Neuronal stem cell (in vitro differentiated cells): ENCODE measurements at regions not wholly inside any gene's neighbourhood (a gene's known extent, or its start where the extent isn't known, plus 50 kb on each side); places are given as distances from the start of the nearest gene placed in this dataset.

Experiments
- DNase-seq: peaks from one replicate; pipeline ENCODE4 v3.0.0-alpha.2; 2013; ENCODE audit warnings: low spot score
- H2AFZ ChIP-seq: one replicate; pipeline ENCODE4 v1.6.1; 2013; ENCODE audit warnings: mild to moderate bottlenecking, low read length, inconsistent platforms
- H2AK5ac ChIP-seq: 2 replicates; pipeline ENCODE4 v1.6.1; 2013; ENCODE audit warnings: low read depth, mild to moderate bottlenecking, inconsistent platforms, low read length, moderate library complexity, mixed read lengths
- H2BK120ac ChIP-seq: 2 replicates; pipeline ENCODE4 v1.6.1; 2013; ENCODE audit warnings: low read depth, mild to moderate bottlenecking, inconsistent platforms, low read length, moderate library complexity, mixed read lengths
- H2BK12ac ChIP-seq: one replicate; pipeline ENCODE4 v1.6.1; 2013; ENCODE audit warnings: low read length, inconsistent platforms
- H2BK15ac ChIP-seq: 2 replicates; pipeline ENCODE4 v1.6.1; 2013; ENCODE audit warnings: mild to moderate bottlenecking, low read length, inconsistent platforms, mixed read lengths
- H2BK5ac ChIP-seq: one replicate; pipeline ENCODE4 v1.6.1; 2013; ENCODE audit warnings: inconsistent platforms, mild to moderate bottlenecking, low read length, moderate library complexity
- H3K14ac ChIP-seq: one replicate; pipeline ENCODE4 v1.6.1; 2013; ENCODE audit warnings: low read length, inconsistent platforms
- H3K18ac ChIP-seq: 2 replicates; pipeline ENCODE4 v1.6.1; 2013; ENCODE audit warnings: low read length, inconsistent platforms
- H3K23ac ChIP-seq: 2 replicates; pipeline ENCODE4 v1.6.1; 2013; ENCODE audit warnings: low read depth, mild to moderate bottlenecking, mixed read lengths, low read length, inconsistent platforms; ENCODE audit not compliant: poor library complexity
- H3K27ac ChIP-seq: replicated peaks from 3 replicates; pipeline ENCODE4 v1.5.1; 2013; ENCODE audit warnings: low read length, inconsistent platforms
- H3K27me3 ChIP-seq, 3 experiments: 2 replicates each; pipeline ENCODE4 v1.6.1; 2013; ENCODE audit warnings: low read length in 3 of 3, mild to moderate bottlenecking in 2 of 3, inconsistent platforms in 1 of 3, low read depth in 1 of 3, mixed read lengths in 1 of 3, moderate library complexity in 1 of 3; ENCODE audit not compliant: control insufficient read depth in 3 of 3, insufficient read depth in 3 of 3
- H3K36me3 ChIP-seq, 2 donors: replicated peaks in 1 of 2; 2 replicates each; pipeline ENCODE4 v1.6.1; 2013; ENCODE audit warnings: low read length in 2 of 2; ENCODE audit not compliant: control insufficient read depth in 2 of 2, insufficient read depth in 2 of 2
- H3K4ac ChIP-seq: 2 replicates; pipeline ENCODE4 v1.6.1; 2013; ENCODE audit warnings: inconsistent platforms, mild to moderate bottlenecking, low read length, moderate library complexity
- H3K4me1 ChIP-seq, 2 donors: 1 replicate in 1 of 2; 2 replicates in 1 of 2; pipeline ENCODE4 v1.6.1; 2013; ENCODE audit warnings: low read length in 2 of 2, low read depth in 1 of 2; ENCODE audit not compliant: control insufficient read depth in 2 of 2, insufficient read depth in 1 of 2
- H3K4me2 ChIP-seq: one replicate; pipeline ENCODE4 v1.6.1; 2013; ENCODE audit warnings: mild to moderate bottlenecking, low read length, inconsistent platforms; ENCODE audit not compliant: insufficient read depth, poor library complexity, severe bottlenecking
- H3K4me3 ChIP-seq, 2 donors: 2 replicates each; pipeline ENCODE4 v1.5.1; 2013; ENCODE audit warnings: low read length in 2 of 2, mild to moderate bottlenecking in 2 of 2, inconsistent platforms in 1 of 2, moderate library complexity in 1 of 2
- H3K79me1 ChIP-seq: one replicate; pipeline ENCODE4 v1.6.1; 2013; ENCODE audit warnings: low read depth, mild to moderate bottlenecking, inconsistent platforms, low read length, moderate library complexity
- H3K9ac ChIP-seq: one replicate; pipeline ENCODE4 v1.6.1; 2013; ENCODE audit warnings: mild to moderate bottlenecking, low read depth, low read length, inconsistent platforms; ENCODE audit not compliant: poor library complexity
- H3K9me3 ChIP-seq, 2 donors: replicated peaks in 1 of 2; 2 replicates each; pipeline versions ENCODE3 to v1.6.1; 2013; ENCODE audit warnings: low read length in 2 of 2, mild to moderate bottlenecking in 2 of 2, inconsistent platforms in 1 of 2, low read depth in 1 of 2, mixed read lengths in 1 of 2, moderate library complexity in 1 of 2; ENCODE audit not compliant: control insufficient read depth in 2 of 2, insufficient read depth in 1 of 2
- H4K8ac ChIP-seq: one replicate; pipeline ENCODE4 v1.6.1; 2013; ENCODE audit warnings: low read depth, mild to moderate bottlenecking, inconsistent platforms, low read length, moderate library complexity
- H4K91ac ChIP-seq: one replicate; pipeline ENCODE4 v1.6.1; 2013; ENCODE audit warnings: low read length, low read depth, mild to moderate bottlenecking, inconsistent platforms; ENCODE audit not compliant: poor library complexity
- WGBS, 2 donors: extraction: QIAGEN DNeasy Blood & Tissue Kit; methylation state at CpG; one replicate each; pipeline ENCODE4 v1.1.7; 2013; ENCODE audit warnings: missing lambda C conversion rate in 2 of 2, mixed read lengths in 1 of 2; ENCODE audit not compliant: insufficient read length in 2 of 2, insufficient replicate concordance in 1 of 2; ENCODE audit errors: extremely low coverage in 2 of 2; 5-methylcytosine and 5-hydroxymethylcytosine counted together

- Histone ChIP-seq H2BK15ac (no peak overlapping the region), H3K4me3 (no peak overlapping the region), H3K27ac (no peak overlapping the region), H3K23ac (no peak overlapping the region), H3K4me2 (no peak overlapping the region), H3K18ac (no peak overlapping the region), H3K9me3 (no peaks in the 10 kb centered on the region), H2AFZ (no peak overlapping the region), H3K9ac (no peak overlapping the region), H2BK5ac (no peak overlapping the region), H3K4me1 (no peaks in the 10 kb centered on the region), H3K4ac (no peak overlapping the region), H4K91ac (no peak overlapping the region), H3K27me3 (no peaks in the 10 kb centered on the region), H3K14ac (no peak overlapping the region), H2BK120ac (no peak overlapping the region), H4K8ac (no peak overlapping the region), H2AK5ac (no peak overlapping the region), H3K36me3 (no peaks in the 10 kb centered on the region), H2BK12ac (no peak overlapping the region), H3K79me1 (no peaks in the 10 kb centered on the region)
- DNase-seq = no peak
- no CpG with 5 or more reads among the region's 1 CpG for WGBS, 2 donors
Observed at GRCh38 chr12:61916831-61917230, 343.4 kb upstream of the USP15 start.

GRCh38 chr12:61919686-61920085 lies 340.5 kb upstream of the USP15 start:
- Histone ChIP-seq H2BK120ac (no peak overlapping the region), H3K27ac (no peak overlapping the region), H3K79me1 (no peaks in the 10 kb centered on the region), H3K27me3 (no peaks in the 10 kb centered on the region), H3K36me3 (peaks cover 0 to 1% of the 10 kb centered on the region in 2 donors), H4K8ac (no peak overlapping the region), H3K4me1 (no peaks in the 10 kb centered on the region), H3K9ac (no peak overlapping the region), H3K23ac (no peak overlapping the region), H2BK5ac (no peak overlapping the region), H3K4me2 (no peak overlapping the region), H4K91ac (no peak overlapping the region), H2AK5ac (no peak overlapping the region), H3K18ac (no peak overlapping the region), H3K9me3 (no peaks in the 10 kb centered on the region), H2AFZ (no peak overlapping the region), H3K4me3 (no peak overlapping the region), H3K4ac (no peak overlapping the region), H3K14ac (no peak overlapping the region), H2BK12ac (no peak overlapping the region), H2BK15ac (no peak overlapping the region)
- no peak for DNase-seq
- whole genome bisulfite sequencing, 2 donors = no CpG with 5 or more reads among the region's 1 CpG

- no peaks in the 10 kb centered on the region for H3K4me1 ChIP-seq
- no peak overlapping the region for H4K8ac ChIP-seq
- H4K91ac ChIP-seq = no peak overlapping the region
- H3K4me2 ChIP-seq = no peak overlapping the region
- H3K23ac ChIP-seq = no peak overlapping the region
- no CpG with 5 or more reads among the region's 1 CpG for WGBS, 2 donors
- H2BK12ac ChIP-seq = no peak overlapping the region
- H3K4me3 ChIP-seq = no peak overlapping the region
- no peaks in the 10 kb centered on the region for H3K9me3 ChIP-seq
- no peak overlapping the region for H2BK5ac ChIP-seq
- no peak overlapping the region for H3K9ac ChIP-seq
- no peak overlapping the region for H2AFZ ChIP-seq
- H3K36me3 ChIP-seq = peaks cover 0 to 1% of the 10 kb centered on the region in 2 donors
- no peaks in the 10 kb centered on the region for H3K27me3 ChIP-seq
- no peak overlapping the region for H2BK120ac ChIP-seq
- H2AK5ac ChIP-seq = no peak overlapping the region
- H3K27ac ChIP-seq = no peak overlapping the region
- H3K79me1 ChIP-seq = no peaks in the 10 kb centered on the region
- DNase-seq = no peak
- H2BK15ac ChIP-seq = no peak overlapping the region
- H3K4ac ChIP-seq = no peak overlapping the region
- no peak overlapping the region for H3K18ac ChIP-seq
- H3K14ac ChIP-seq = no peak overlapping the region
Observed at GRCh38 chr12:61920230-61920629, 340.0 kb upstream of the USP15 start.

- no peak overlapping the region for H2AFZ ChIP-seq
- WGBS, 2 donors = no CpG with 5 or more reads among the region's 3 CpGs
- H3K14ac ChIP-seq = no peak overlapping the region
- H3K18ac ChIP-seq = no peak overlapping the region
- no peaks in the 10 kb centered on the region for H3K79me1 ChIP-seq
- H2AK5ac ChIP-seq = no peak overlapping the region
- H3K9ac ChIP-seq = no peak overlapping the region
- no peak overlapping the region for H2BK5ac ChIP-seq
- H3K4me1 ChIP-seq = no peaks in the 10 kb centered on the region
- no peak overlapping the region for H3K23ac ChIP-seq
- H2BK15ac ChIP-seq = no peak overlapping the region
- H3K9me3 ChIP-seq = no peaks in the 10 kb centered on the region
- DNase-seq = no peak
- no peak overlapping the region for H3K4ac ChIP-seq
- H4K91ac ChIP-seq = no peak overlapping the region
- no peak overlapping the region for H3K27ac ChIP-seq
- H3K36me3 ChIP-seq = peaks cover 0 to 1% of the 10 kb centered on the region in 2 donors
- H2BK120ac ChIP-seq = no peak overlapping the region
- H3K4me3 ChIP-seq = no peak overlapping the region
- no peak overlapping the region for H2BK12ac ChIP-seq
- H4K8ac ChIP-seq = no peak overlapping the region
- no peaks in the 10 kb centered on the region for H3K27me3 ChIP-seq
- H3K4me2 ChIP-seq = no peak overlapping the region
Observed at GRCh38 chr12:61923152-61923551, 337.1 kb upstream of the USP15 start.
